Caco-2 (cell line): ENCODE measurements at regions not wholly inside any gene's neighbourhood (a gene's known extent, or its start where the extent isn't known, plus 50 kb on each side); places are given as distances from the start of the nearest gene placed in this dataset. TPM values are rescaled to one million over a fixed set of nuclear protein-coding genes. Genes with fewer than 3 reads are reported as not detected.

Source experiments
- BruUV-seq: library from RNA; stranded (reverse); fragments of 400-500 nt; replicated peaks from 2 replicates; lab custom pipeline; 2021; lab: Mats Ljungman, UMichigan
- CTCF ChIA-PET: fragments of 300-600 bp; sonication (Branson Sonifier 250); formaldehyde crosslinking; loops from one replicate; lab custom pipeline; 2022; ENCODE audit warnings: antibody characterized with exemption; lab: Charles Lee
- POLR2A ChIA-PET: fragments of 300-600 bp; sonication (Branson Sonifier 250); formaldehyde crosslinking; loops from one replicate; lab custom pipeline; 2022; ENCODE audit warnings: antibody characterized with exemption; lab: Charles Lee
- DNase-seq, 2 experiments: peaks; one replicate each; pipeline versions ENCODE4 v3.0.0 to v3.0.0-alpha.2; 2020 to 2022
- H3K27me3 ChIP-seq: replicated peaks from 2 replicates; pipeline ENCODE4 v1.6.0; 2011; ENCODE audit warnings: low read length; ENCODE audit not compliant: control insufficient read depth, insufficient read depth
- H3K36me3 ChIP-seq: 2 replicates; pipeline ENCODE4 v1.5.1; 2011; ENCODE audit warnings: low read length; ENCODE audit not compliant: control insufficient read depth, insufficient read depth
- H3K4me1 ChIP-seq: fragments of 250-450 bp; sonication (Bioruptor Pico); 2 replicates; pipeline ENCODE4 v1.5.1; 2020; ENCODE audit warnings: mild to moderate bottlenecking
- H3K4me3 ChIP-seq: 2 replicates; pipeline ENCODE4 v1.5.1; 2011; ENCODE audit warnings: low read depth, mild to moderate bottlenecking, control low read depth, low read length
- H3K9me3 ChIP-seq: fragments of 250-450 bp; sonication (Bioruptor Pico); 2 replicates; pipeline ENCODE4 v1.5.1; 2020; ENCODE audit warnings: mild to moderate bottlenecking, moderate library complexity
- H3K27ac Mint-ChIP-seq: one replicate; pipeline ENCODE4 v1.8.0; 2022; ENCODE audit warnings: mixed read lengths; ENCODE audit not compliant: unreplicated experiment
- H3K27me3 Mint-ChIP-seq: one replicate; pipeline ENCODE4 v1.8.0; 2022; ENCODE audit warnings: mixed read lengths; ENCODE audit not compliant: insufficient read depth, unreplicated experiment
- H3K36me3 Mint-ChIP-seq: one replicate; pipeline ENCODE4 v1.8.0; 2022; ENCODE audit warnings: mild to moderate bottlenecking, mixed read lengths; ENCODE audit not compliant: insufficient read depth, unreplicated experiment
- H3K4me1 Mint-ChIP-seq: one replicate; pipeline ENCODE4 v1.8.0; 2022; ENCODE audit warnings: low read depth, mixed read lengths; ENCODE audit not compliant: unreplicated experiment
- H3K4me3 Mint-ChIP-seq: one replicate; pipeline ENCODE4 v1.8.0; 2022; ENCODE audit warnings: mild to moderate bottlenecking, moderate library complexity, mixed read lengths; ENCODE audit not compliant: unreplicated experiment
- H3K9me3 Mint-ChIP-seq: one replicate; pipeline ENCODE4 v1.8.0; 2022; ENCODE audit warnings: mixed read lengths; ENCODE audit not compliant: unreplicated experiment
- intact Hi-C: fragments of 100-400 bp; cut with micrococcal nuclease; formaldehyde crosslinking; loops from one replicate; pipeline ENCODE4 v1.10.0; 2022; ENCODE audit not compliant: unreplicated experiment
- microRNA-seq: library from miRNA; unstranded; fragments of <30 nt; microRNA quantifications from one replicate; pipeline ENCODE4 v1.2.0, GENCODE V29; 2022
- TF ChIP-seq, protein P1 (sequence below), 2 experiments: fragments of 200-600 bp in 1 of 2; IDR thresholded peaks; 1 replicate in 1 of 2; 2 replicates in 1 of 2; pipeline versions ENCODE4 v1.5.1 to v1.8.0; 2011 to 2022; ENCODE audit warnings: antibody characterized with exemption in 1 of 2, control low read depth in 1 of 2, inconsistent platforms in 1 of 2, low read depth in 1 of 2, low read length in 1 of 2, mild to moderate bottlenecking in 1 of 2, moderate library complexity in 1 of 2; ENCODE audit not compliant: insufficient read depth in 1 of 2, severe bottlenecking in 1 of 2, unreplicated experiment in 1 of 2

DNA sequence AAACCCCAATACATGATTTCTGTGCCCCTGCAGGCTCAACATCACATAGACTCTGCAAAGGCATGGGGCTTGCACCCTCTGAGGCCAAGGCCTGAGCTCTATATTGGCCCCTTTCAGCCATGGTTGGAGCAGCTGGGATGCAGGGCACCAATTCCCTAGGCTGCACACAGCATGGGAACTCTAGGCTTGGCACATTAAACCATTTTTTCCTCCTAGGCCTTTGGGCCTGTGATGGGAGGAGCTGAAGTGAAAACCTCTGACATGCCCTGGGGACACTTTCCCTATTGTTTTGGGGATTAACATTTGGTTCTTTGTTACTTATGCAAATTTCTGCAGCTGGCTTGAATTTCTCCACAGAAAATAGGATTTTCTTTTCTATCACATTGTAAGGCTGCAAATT lies 1629.5 kb downstream of the OTOL1 start:
- Mint-ChIP-seq H3K9me3 (peaks cover 11% of the 10 kb centered on the region), H3K36me3 (no peaks in the 10 kb centered on the region), H3K27ac (no peak overlapping the region), H3K4me3 (no peak overlapping the region), H3K27me3 (no peaks in the 10 kb centered on the region), H3K4me1 (no peaks in the 10 kb centered on the region)
- DNase-seq: no peak
- ChIA-PET CTCF (no interaction called here), POLR2A (no interaction called here)
- no peaks in the 10 kb centered on the region for H3K4me1 ChIP-seq
- H3K9me3 ChIP-seq: no peaks in the 10 kb centered on the region
- no TSS peak for BruUV-seq
- intact Hi-C loops: no loop called here
- H3K4me3 ChIP-seq: no peak overlapping the region
- no peaks in the 10 kb centered on the region for H3K27me3 ChIP-seq
- H3K36me3 ChIP-seq: no peaks in the 10 kb centered on the region
- TF ChIP-seq, protein P1, sequence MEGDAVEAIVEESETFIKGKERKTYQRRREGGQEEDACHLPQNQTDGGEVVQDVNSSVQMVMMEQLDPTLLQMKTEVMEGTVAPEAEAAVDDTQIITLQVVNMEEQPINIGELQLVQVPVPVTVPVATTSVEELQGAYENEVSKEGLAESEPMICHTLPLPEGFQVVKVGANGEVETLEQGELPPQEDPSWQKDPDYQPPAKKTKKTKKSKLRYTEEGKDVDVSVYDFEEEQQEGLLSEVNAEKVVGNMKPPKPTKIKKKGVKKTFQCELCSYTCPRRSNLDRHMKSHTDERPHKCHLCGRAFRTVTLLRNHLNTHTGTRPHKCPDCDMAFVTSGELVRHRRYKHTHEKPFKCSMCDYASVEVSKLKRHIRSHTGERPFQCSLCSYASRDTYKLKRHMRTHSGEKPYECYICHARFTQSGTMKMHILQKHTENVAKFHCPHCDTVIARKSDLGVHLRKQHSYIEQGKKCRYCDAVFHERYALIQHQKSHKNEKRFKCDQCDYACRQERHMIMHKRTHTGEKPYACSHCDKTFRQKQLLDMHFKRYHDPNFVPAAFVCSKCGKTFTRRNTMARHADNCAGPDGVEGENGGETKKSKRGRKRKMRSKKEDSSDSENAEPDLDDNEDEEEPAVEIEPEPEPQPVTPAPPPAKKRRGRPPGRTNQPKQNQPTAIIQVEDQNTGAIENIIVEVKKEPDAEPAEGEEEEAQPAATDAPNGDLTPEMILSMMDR (IDR thresholded peaks at IDR 0.05; ENCODE audit: insufficient read depth in 1 of 2, low read depth in 1 of 2, low read length in 1 of 2, severe bottlenecking in 1 of 2, unreplicated experiment in 1 of 2): no peak

Small RNAs in the stretch of these regions (microRNA-seq; reads per million reads assigned to microRNA genes)
- not detected for gene MIR1263
